ENCODE measurements at regions not wholly inside any gene's neighbourhood (a gene's known extent, or its start where the extent isn't known, plus 50 kb on each side); places are given as distances from the start of the nearest gene placed in this dataset.

DNA sequence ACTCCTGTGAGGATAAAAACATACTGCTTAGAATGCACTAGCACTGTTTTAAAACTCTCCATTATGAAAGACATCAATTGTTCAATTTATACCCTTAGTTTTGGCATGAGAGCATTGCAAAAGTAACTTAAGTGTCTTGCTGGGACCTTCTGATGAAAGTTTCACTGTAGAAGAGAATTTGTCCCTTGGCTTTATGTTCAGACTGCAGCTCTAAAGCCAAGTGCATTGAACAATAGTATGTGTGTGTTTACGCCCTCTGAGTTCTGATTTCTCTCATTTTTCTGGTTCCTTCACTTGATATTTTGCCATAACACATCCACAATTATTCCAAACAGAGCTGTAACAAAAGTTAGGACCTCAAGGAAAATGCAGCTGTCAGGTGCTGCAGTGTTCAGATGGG, 474.6 kb downstream of the DISC1 start:
- TF ChIP-seq, protein P1, sequence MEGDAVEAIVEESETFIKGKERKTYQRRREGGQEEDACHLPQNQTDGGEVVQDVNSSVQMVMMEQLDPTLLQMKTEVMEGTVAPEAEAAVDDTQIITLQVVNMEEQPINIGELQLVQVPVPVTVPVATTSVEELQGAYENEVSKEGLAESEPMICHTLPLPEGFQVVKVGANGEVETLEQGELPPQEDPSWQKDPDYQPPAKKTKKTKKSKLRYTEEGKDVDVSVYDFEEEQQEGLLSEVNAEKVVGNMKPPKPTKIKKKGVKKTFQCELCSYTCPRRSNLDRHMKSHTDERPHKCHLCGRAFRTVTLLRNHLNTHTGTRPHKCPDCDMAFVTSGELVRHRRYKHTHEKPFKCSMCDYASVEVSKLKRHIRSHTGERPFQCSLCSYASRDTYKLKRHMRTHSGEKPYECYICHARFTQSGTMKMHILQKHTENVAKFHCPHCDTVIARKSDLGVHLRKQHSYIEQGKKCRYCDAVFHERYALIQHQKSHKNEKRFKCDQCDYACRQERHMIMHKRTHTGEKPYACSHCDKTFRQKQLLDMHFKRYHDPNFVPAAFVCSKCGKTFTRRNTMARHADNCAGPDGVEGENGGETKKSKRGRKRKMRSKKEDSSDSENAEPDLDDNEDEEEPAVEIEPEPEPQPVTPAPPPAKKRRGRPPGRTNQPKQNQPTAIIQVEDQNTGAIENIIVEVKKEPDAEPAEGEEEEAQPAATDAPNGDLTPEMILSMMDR (IDR thresholded peaks at IDR 0.05 in 8 of 11, conservative IDR thresholded peaks at IDR 0.05 in 3 of 11): no peak
- no peak for TF ChIP-seq POLR2AphosphoS5 (IDR thresholded peaks at IDR 0.05)
- TF ChIP-seq POLR2A (IDR thresholded peaks at IDR 0.05): no peak
